ENCODE measurements at regions not wholly inside any gene's neighbourhood (a gene's known extent, or its start where the extent isn't known, plus 50 kb on each side); places are given as distances from the start of the nearest gene placed in this dataset.
"Not testable (repeated sequence)": the region's sequence is repeated elsewhere in the genome, so short reads cannot be mapped to it uniquely, and the experiment has no call there.

DNA sequence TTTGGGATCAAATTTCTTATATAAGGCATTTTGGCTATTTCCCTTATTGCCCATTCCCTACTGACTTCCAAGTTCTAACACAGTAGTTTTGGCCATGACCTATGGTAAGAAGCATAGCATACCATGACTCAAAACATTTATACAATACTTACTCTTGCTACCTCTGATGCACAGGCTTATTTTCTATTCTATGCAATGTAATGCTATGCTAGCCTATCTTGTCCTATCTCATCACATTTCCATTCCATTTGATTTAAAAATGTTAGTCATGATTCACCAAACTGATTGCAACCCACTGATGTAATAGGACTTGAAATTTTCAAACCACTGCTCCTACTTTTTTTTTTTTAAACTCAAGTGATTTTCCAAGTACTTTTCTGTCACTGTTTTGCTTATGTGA, 658.5 kb downstream of the TYW1 start:
- no peaks in the 10 kb centered on the region for H3K27me3 ChIP-seq (ENCODE audit: insufficient read depth, low read length)
- no peak overlapping the region for H3K4me3 ChIP-seq (ENCODE audit: insufficient read depth, low read length)
- no peaks in the 10 kb centered on the region for H3K36me3 ChIP-seq (ENCODE audit: insufficient read depth, low read length)
- H4K20me1 ChIP-seq (ENCODE audit: insufficient read depth, low read length): no peaks in the 10 kb centered on the region
- no peak overlapping the region for H3K27ac ChIP-seq (ENCODE audit: low read depth, low read length)
- H3K4me1 ChIP-seq (ENCODE audit: insufficient read depth, low read length): no peaks in the 10 kb centered on the region
- H3K79me2 ChIP-seq (ENCODE audit: insufficient read depth, low read length): no peaks in the 10 kb centered on the region
- TF ChIP-seq CTCF (IDR thresholded peaks at IDR 0.05; ENCODE audit: extremely low read depth, low read depth, low read length): no peak
- no peaks in the 10 kb centered on the region for H3K9me3 ChIP-seq (ENCODE audit: low read depth, low read length)
- no peak for DNase-seq (ENCODE audit: insufficient read length, low spot score, missing footprints)
- H3K4me2 ChIP-seq (ENCODE audit: insufficient read depth, low read length): no peak overlapping the region
- no peak overlapping the region for H2AFZ ChIP-seq (ENCODE audit: low read length)

DNA sequence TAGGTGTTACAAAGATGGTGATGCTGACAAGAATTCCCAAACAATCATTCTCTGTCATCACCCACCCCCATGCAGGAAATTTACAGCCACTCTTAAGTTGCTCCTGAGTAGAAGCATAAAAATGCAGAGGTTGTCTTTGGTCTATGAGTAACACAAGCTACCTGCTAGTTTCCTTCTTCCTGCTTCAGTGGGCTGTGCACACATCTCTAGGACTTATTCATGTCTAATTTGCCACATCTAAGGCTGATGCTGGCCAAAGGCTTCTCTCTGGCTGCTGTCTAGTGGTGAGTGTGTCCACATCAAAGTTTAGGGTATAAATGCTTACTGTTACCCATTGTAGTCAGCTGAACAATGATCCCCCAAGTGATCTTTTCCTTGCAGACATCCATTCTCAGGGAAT, 662.5 kb downstream of the TYW1 start:
- no peak overlapping the region for H3K27ac ChIP-seq (ENCODE audit: low read depth, low read length)
- H3K79me2 ChIP-seq (ENCODE audit: insufficient read depth, low read length): no peaks in the 10 kb centered on the region
- H4K20me1 ChIP-seq (ENCODE audit: insufficient read depth, low read length): no peaks in the 10 kb centered on the region
- no peak overlapping the region for H3K4me3 ChIP-seq (ENCODE audit: insufficient read depth, low read length)
- no peaks in the 10 kb centered on the region for H3K36me3 ChIP-seq (ENCODE audit: insufficient read depth, low read length)
- no peaks in the 10 kb centered on the region for H3K27me3 ChIP-seq (ENCODE audit: insufficient read depth, low read length)
- DNase-seq (ENCODE audit: insufficient read length, low spot score, missing footprints): no peak
- no peak overlapping the region for H3K4me2 ChIP-seq (ENCODE audit: insufficient read depth, low read length)
- no peaks in the 10 kb centered on the region for H3K4me1 ChIP-seq (ENCODE audit: insufficient read depth, low read length)
- peaks cover 2% of the 10 kb centered on the region for H3K9me3 ChIP-seq (ENCODE audit: low read depth, low read length)
- no peak for TF ChIP-seq CTCF (IDR thresholded peaks at IDR 0.05; ENCODE audit: extremely low read depth, low read depth, low read length)
- H2AFZ ChIP-seq (ENCODE audit: low read length): no peak overlapping the region

DNA sequence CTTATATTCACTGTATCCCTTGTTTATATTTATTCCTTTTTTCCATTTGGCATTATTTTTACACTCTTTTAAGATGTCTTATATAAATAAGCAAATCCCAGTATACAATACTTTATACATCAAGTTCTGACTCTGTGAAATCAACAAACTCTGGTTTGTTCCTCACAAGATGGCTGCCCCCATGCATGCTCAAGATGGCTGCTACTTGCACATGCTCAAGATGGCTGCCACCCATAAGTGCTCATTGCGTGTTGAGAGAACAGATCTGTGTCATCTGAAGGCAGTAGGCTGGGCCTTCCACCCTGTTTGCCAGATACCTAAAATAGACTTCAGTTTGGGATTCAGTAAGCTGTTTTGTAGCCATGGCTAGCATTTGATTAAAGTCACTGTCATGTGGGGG, 666.2 kb downstream of the TYW1 start:
- TF ChIP-seq CTCF (IDR thresholded peaks at IDR 0.05; ENCODE audit: extremely low read depth, low read depth, low read length): no peak
- Histone ChIP-seq H2AFZ (ENCODE audit: low read length) (no peak overlapping the region), H3K9me3 (ENCODE audit: low read depth, low read length) (peaks cover 2% of the 10 kb centered on the region), H4K20me1 (ENCODE audit: insufficient read depth, low read length) (no peaks in the 10 kb centered on the region), H3K79me2 (ENCODE audit: insufficient read depth, low read length) (no peaks in the 10 kb centered on the region), H3K36me3 (ENCODE audit: insufficient read depth, low read length) (no peaks in the 10 kb centered on the region), H3K27ac (ENCODE audit: low read depth, low read length) (no peak overlapping the region), H3K4me2 (ENCODE audit: insufficient read depth, low read length) (no peak overlapping the region), H3K4me1 (ENCODE audit: insufficient read depth, low read length) (no peaks in the 10 kb centered on the region), H3K27me3 (ENCODE audit: insufficient read depth, low read length) (no peaks in the 10 kb centered on the region), H3K4me3 (ENCODE audit: insufficient read depth, low read length) (no peak overlapping the region)
- no peak for DNase-seq (ENCODE audit: insufficient read length, low spot score, missing footprints)

DNA sequence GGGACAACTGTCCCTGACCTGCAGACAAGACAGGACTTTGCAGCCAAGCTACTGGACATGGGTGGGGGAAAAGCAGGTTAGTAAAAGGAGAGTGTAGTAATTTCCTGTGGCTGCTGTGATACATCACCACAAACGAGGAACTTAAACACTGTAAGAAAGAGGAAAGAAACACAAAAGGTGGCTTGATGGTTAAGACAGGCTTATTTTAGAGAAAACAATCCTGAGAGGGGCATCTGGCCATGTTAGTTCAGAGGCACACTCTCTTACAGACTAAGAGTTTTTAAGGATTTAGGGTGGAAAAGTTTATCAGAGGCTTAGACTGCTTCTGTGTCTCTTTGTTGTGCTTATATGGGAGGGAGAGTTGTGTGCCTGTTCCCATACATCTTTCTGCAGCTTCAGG, 667.0 kb downstream of the TYW1 start:
- TF ChIP-seq CTCF (IDR thresholded peaks at IDR 0.05; ENCODE audit: extremely low read depth, low read depth, low read length): no peak
- Histone ChIP-seq H3K4me1 (ENCODE audit: insufficient read depth, low read length) (no peaks in the 10 kb centered on the region), H3K36me3 (ENCODE audit: insufficient read depth, low read length) (no peaks in the 10 kb centered on the region), H3K4me2 (ENCODE audit: insufficient read depth, low read length) (no peak overlapping the region), H3K4me3 (ENCODE audit: insufficient read depth, low read length) (no peak overlapping the region), H3K9me3 (ENCODE audit: low read depth, low read length) (peaks cover 2% of the 10 kb centered on the region), H2AFZ (ENCODE audit: low read length) (no peak overlapping the region), H3K79me2 (ENCODE audit: insufficient read depth, low read length) (no peaks in the 10 kb centered on the region), H4K20me1 (ENCODE audit: insufficient read depth, low read length) (no peaks in the 10 kb centered on the region), H3K27me3 (ENCODE audit: insufficient read depth, low read length) (no peaks in the 10 kb centered on the region), H3K27ac (ENCODE audit: low read depth, low read length) (no peak overlapping the region)
- DNase-seq (ENCODE audit: insufficient read length, low spot score, missing footprints): no peak

DNA sequence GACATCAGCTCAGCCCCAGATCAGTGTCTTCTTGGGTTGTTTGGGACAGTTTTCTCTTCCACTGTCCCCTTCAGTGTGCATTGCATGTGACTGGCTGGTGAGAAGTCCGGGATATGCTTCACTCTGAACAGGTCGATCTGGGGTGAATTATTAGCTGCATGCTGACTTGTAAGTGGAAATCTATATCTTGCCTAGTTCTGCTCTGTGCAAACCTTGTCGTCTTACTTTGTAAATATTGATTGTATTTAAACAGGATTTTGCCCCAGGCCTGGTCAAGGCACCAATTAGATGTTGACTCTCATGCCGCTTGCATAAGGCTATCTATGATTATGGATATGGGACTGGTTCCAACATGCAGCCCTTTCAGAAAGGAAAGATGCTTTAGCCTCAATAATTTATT, 669.7 kb downstream of the TYW1 start:
- not testable (repeated sequence) for DNase-seq (ENCODE audit: insufficient read length, low spot score, missing footprints); H3K27me3 ChIP-seq (ENCODE audit: insufficient read depth, low read length); H3K27ac ChIP-seq (ENCODE audit: low read depth, low read length); H3K4me2 ChIP-seq (ENCODE audit: insufficient read depth, low read length); H3K4me1 ChIP-seq (ENCODE audit: insufficient read depth, low read length); H3K79me2 ChIP-seq (ENCODE audit: insufficient read depth, low read length); H4K20me1 ChIP-seq (ENCODE audit: insufficient read depth, low read length); H2AFZ ChIP-seq (ENCODE audit: low read length); H3K9me3 ChIP-seq (ENCODE audit: low read depth, low read length); H3K36me3 ChIP-seq (ENCODE audit: insufficient read depth, low read length); H3K4me3 ChIP-seq (ENCODE audit: insufficient read depth, low read length)

Measured in osteoblast (primary cell).